ENCODE measurements at regions not wholly inside any gene's neighbourhood (a gene's known extent, or its start where the extent isn't known, plus 50 kb on each side); places are given as distances from the start of the nearest gene placed in this dataset.
A peak's percentile ranks its signal among the peaks of the same experiment; 100 is the strongest.

DNA sequence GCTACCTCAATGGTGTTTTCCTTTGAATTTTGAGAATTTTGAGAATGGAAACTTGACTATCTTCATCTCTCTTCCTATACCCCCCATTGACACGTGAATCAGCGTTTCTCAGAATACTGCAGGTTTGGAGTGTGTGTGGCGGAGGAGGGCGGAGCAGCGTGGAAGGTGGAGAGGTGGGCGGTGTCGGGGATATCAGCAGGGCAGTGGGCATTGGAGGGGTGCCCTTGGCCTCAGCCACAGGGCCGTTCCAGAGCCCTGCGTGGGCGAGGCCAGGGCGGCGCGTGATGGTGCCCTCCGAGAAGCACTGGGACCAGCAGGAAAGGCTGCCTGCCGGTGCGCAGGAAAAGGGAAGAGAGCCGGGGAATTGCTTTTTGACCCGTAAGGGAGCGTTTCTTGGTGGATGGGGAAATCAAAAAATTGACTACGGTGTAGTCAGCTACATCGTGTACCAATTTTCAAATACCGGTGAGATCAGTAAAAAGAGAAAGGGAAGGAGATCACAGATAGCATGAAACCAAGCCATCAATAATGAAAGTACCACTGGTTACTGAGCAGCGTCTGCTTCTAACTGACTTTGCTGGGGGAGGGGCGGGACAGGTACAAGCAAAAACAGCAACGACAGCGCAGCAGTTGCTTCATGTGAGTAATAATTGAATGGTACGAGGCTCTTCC is 82.7 kb upstream of the DUSP22 start (continued):
- no peak for TF ChIP-seq SMC3 (IDR thresholded peaks at IDR 0.05; ENCODE audit: borderline replicate concordance, low read length)
- peak; percentile 68; the same call in 1 of the 2 replicates for TF ChIP-seq FOXM1 (IDR thresholded peaks at IDR 0.05; ENCODE audit: low read depth, low read length)
- TF ChIP-seq, protein P1, sequence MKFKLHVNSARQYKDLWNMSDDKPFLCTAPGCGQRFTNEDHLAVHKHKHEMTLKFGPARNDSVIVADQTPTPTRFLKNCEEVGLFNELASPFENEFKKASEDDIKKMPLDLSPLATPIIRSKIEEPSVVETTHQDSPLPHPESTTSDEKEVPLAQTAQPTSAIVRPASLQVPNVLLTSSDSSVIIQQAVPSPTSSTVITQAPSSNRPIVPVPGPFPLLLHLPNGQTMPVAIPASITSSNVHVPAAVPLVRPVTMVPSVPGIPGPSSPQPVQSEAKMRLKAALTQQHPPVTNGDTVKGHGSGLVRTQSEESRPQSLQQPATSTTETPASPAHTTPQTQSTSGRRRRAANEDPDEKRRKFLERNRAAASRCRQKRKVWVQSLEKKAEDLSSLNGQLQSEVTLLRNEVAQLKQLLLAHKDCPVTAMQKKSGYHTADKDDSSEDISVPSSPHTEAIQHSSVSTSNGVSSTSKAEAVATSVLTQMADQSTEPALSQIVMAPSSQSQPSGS (IDR thresholded peaks at IDR 0.05; ENCODE audit: low read length): peak; percentile 84; the same call in 1 of the 2 replicates
- no peak for TF ChIP-seq MAX (IDR thresholded peaks at IDR 0.05; ENCODE audit: low read depth, low read length)

- H2AFZ ChIP-seq (ENCODE audit: control insufficient read depth, low read depth, low read length): 0 out of 2 replicates have a peak overlapping the region, but pooled peaks have one; percentile 20
- BruUV-seq (replicated peaks): no TSS peak
- H3K36me3 ChIP-seq (ENCODE audit: control insufficient read depth in 2 of 2, insufficient read depth in 2 of 2, low read length in 1 of 2): no peaks in the 10 kb centered on the region
- DNase-seq (ENCODE audit: low read depth, low spot score) (no peak), ATAC-seq (no peak), FAIRE-seq (no peak)
- WGBS (ENCODE audit: insufficient coverage, insufficient replicate concordance, low lambda C conversion rate, missing lambda C conversion rate): 49% methylated on average over 7 of the region's 7 CpGs
- H3K4me3 ChIP-seq: no peak overlapping the region
- H3K9ac ChIP-seq (ENCODE audit: control insufficient read depth, insufficient read depth, low read length): peak overlapping the region; percentile 63
- ChIA-PET CTCF (interaction anchor here (1.4 to 1.5 kb wide), 2 partner anchors 8 to 19 kb away, joined by 5 read pairs; no protein-coding TSS in a partner anchor), RAD21 (ENCODE audit: unreplicated experiment) (interaction anchor here (1.3 to 3.0 kb wide), 3 partner anchors 8 to 21 kb away, joined by 4 to 11 read pairs (median 6); no protein-coding TSS in a partner anchor), POLR2A (interaction anchor here (0.7 to 1.6 kb wide), 3 partner anchors 16 to 22 kb away, joined by 3 read pairs; no protein-coding TSS in a partner anchor), SMC1A (ENCODE audit: uncharacterized antibody, unreplicated experiment) (interaction anchor here (1.1 to 24.5 kb wide), 4 partner anchors 9 to 24 kb away, joined by 3 to 748 read pairs (median 12); no protein-coding TSS in a partner anchor)
- H3K4me2 ChIP-seq (ENCODE audit: control insufficient read depth, insufficient read depth): peak overlapping the region; percentile 84
- intact Hi-C loops (cut with micrococcal nuclease; ENCODE audit: unreplicated experiment): no loop called here
- peaks cover 6% of the 10 kb centered on the region; the same call in 2 of the 3 replicates for H3K9me3 ChIP-seq (replicated peaks; ENCODE audit: control insufficient read depth, insufficient read depth, low read length)
- no peak for TF ChIP-seq BMI1 (IDR thresholded peaks at IDR 0.05; ENCODE audit: borderline replicate concordance)
- TF ChIP-seq ZNF217 (IDR thresholded peaks at IDR 0.05): 0 out of 2 replicates have a peak, but pooled peaks have one; percentile 14
- TF ChIP-seq SP1 (IDR thresholded peaks at IDR 0.05; ENCODE audit: low read depth, low read length): peak; percentile 2
- no peaks in the 10 kb centered on the region for H4K20me1 ChIP-seq (ENCODE audit: control insufficient read depth, insufficient read depth)
- no peaks in the 10 kb centered on the region; a peak in 1 of 4 replicates for H3K27me3 ChIP-seq (replicated peaks in 1 of 2; ENCODE audit: control insufficient read depth in 2 of 2, insufficient read depth in 2 of 2, low read length in 1 of 2)
- H3K27ac ChIP-seq (ENCODE audit: control insufficient read depth, insufficient read depth): peak overlapping the region; percentile 75
- H3K4me1 ChIP-seq (ENCODE audit: control insufficient read depth, insufficient read depth, low read length): peaks cover 54% of the 10 kb centered on the region
- in situ Hi-C loops (cut with MboI): loop anchor here (10.0 kb wide), 1 partner anchor 185 kb away; the partner anchor contains the start of gene IRF4
- no peaks in the 10 kb centered on the region for H3K79me2 ChIP-seq (ENCODE audit: control insufficient read depth, insufficient read depth, low read length)
Observed at GRCh38 chr6:210104-210456, 82.2 kb upstream of the DUSP22 start.
